Right ventricle myocardium superior (tissue), 1 donor: ENCODE measurements at regions not wholly inside any gene's neighbourhood (a gene's known extent, or its start where the extent isn't known, plus 50 kb on each side); places are given as distances from the start of the nearest gene placed in this dataset.
A peak's percentile ranks its signal among the peaks of the same experiment; 100 is the strongest.

Experiments
- ATAC-seq: fragments of 200-7000 bp; cut with Tn5 transposase; one replicate; pipeline ENCODE4 v1.9.1; 2020; ENCODE audit warnings: mild to moderate bottlenecking; ENCODE audit not compliant: poor library complexity
- DNase-seq: peaks from one replicate; pipeline ENCODE4 v3.0.0-alpha.2; 2020
- intact Hi-C: fragments of 100-400 bp; cut with DNase I; formaldehyde crosslinking; loops from one replicate; pipeline ENCODE4 v1.11.2; 2022
- donor health status: DM: no; HTN: yes; CAD: no; lungs with severe emphysema.

GRCh38 chr2:126504949-126505348 is 151.0 kb upstream of the GYPC start:
- intact Hi-C loops: no loop called here
- ATAC-seq (no peak), DNase-seq (no peak)

GRCh38 chr2:126506786-126507185 is 149.2 kb upstream of the GYPC start:
- DNase-seq (no peak), ATAC-seq (no peak)
- intact Hi-C loops: no loop called here

GRCh38 chr2:126507425-126507911 is 148.5 kb upstream of the GYPC start:
- intact Hi-C loops: no loop called here
- no peak for ATAC-seq
- no peak for DNase-seq

- intact Hi-C loops: no loop called here
- no peak for DNase-seq
- no peak for ATAC-seq
Observed at GRCh38 chr2:126510356-126510755, 145.6 kb upstream of the GYPC start.

- no peak for ATAC-seq
- intact Hi-C loops: no loop called here
- no peak for DNase-seq
Observed at GRCh38 chr2:126510960-126511359, 145.0 kb upstream of the GYPC start.

- intact Hi-C loops: no loop called here
- DNase-seq (no peak), ATAC-seq (no peak)
Observed at GRCh38 chr2:126512026-126512425, 143.9 kb upstream of the GYPC start.

- intact Hi-C loops: no loop called here
Observed at GRCh38 chr2:126513033-126513432, 142.9 kb upstream of the GYPC start.

GRCh38 chr2:126515471-126515870 is 140.5 kb upstream of the GYPC start:
- DNase-seq: no peak
- intact Hi-C loops: no loop called here

More at GRCh38 chr2:126513033-126513432, 142.9 kb upstream of the GYPC start:
- no peak for DNase-seq
- ATAC-seq: no peak

GRCh38 chr2:126518196-126518595 is 137.8 kb upstream of the GYPC start:
- intact Hi-C loops: no loop called here
- ATAC-seq: no peak

More at GRCh38 chr2:126515471-126515870, 140.5 kb upstream of the GYPC start:
- ATAC-seq: no peak

GRCh38 chr2:126527836-126528490 is 128.0 kb upstream of the GYPC start:
- DNase-seq (peak; percentile 72), ATAC-seq (peak; percentile 78)
- intact Hi-C loops: loop anchor here (2.0 kb wide), 1 partner anchor 249 kb away; no protein-coding TSS in a partner anchor

More at GRCh38 chr2:126518196-126518595, 137.8 kb upstream of the GYPC start:
- no peak for DNase-seq

- DNase-seq: no peak
- intact Hi-C loops: no loop called here
- ATAC-seq: no peak
Observed at GRCh38 chr2:126531029-126531428, 124.9 kb upstream of the GYPC start.

- DNase-seq (no peak), ATAC-seq (no peak)
- intact Hi-C loops: no loop called here
Observed at GRCh38 chr2:126534478-126534877, 121.5 kb upstream of the GYPC start.

- no peak for DNase-seq
- intact Hi-C loops: no loop called here
- ATAC-seq: no peak
Observed at GRCh38 chr2:126535408-126535807, 120.5 kb upstream of the GYPC start.

- no peak for ATAC-seq
- DNase-seq: no peak
- intact Hi-C loops: no loop called here
Observed at GRCh38 chr2:126536605-126537200, 119.3 kb upstream of the GYPC start.

GRCh38 chr2:126539101-126539500 is 116.9 kb upstream of the GYPC start:
- ATAC-seq: no peak
- intact Hi-C loops: no loop called here
- DNase-seq: no peak

- DNase-seq: no peak
- ATAC-seq: no peak
- intact Hi-C loops: no loop called here
Observed at GRCh38 chr2:126542247-126542646, 113.7 kb upstream of the GYPC start.

- intact Hi-C loops: no loop called here
- no peak for ATAC-seq
- DNase-seq: no peak
Observed at GRCh38 chr2:126543081-126543480, 112.9 kb upstream of the GYPC start.

GRCh38 chr2:126558029-126558428 is 97.9 kb upstream of the GYPC start:
- intact Hi-C loops: no loop called here
- ATAC-seq: no peak

GRCh38 chr2:126568734-126569133 is 87.2 kb upstream of the GYPC start:
- intact Hi-C loops: no loop called here
- DNase-seq (no peak), ATAC-seq (no peak)

More at GRCh38 chr2:126558029-126558428, 97.9 kb upstream of the GYPC start:
- DNase-seq: no peak

GRCh38 chr2:126571403-126571802 is 84.6 kb upstream of the GYPC start:
- ATAC-seq (no peak), DNase-seq (no peak)
- intact Hi-C loops: no loop called here
